DOHH2 (cell line): ENCODE measurements at regions not wholly inside any gene's neighbourhood (a gene's known extent, or its start where the extent isn't known, plus 50 kb on each side); places are given as distances from the start of the nearest gene placed in this dataset.

Source experiments
- CTCF ChIP-seq: fragments of 200-600 bp; sonication (generic); IDR thresholded peaks from one replicate; pipeline ENCODE4 v1.5.1; 2014; ENCODE audit warnings: antibody characterized with exemption, mild to moderate bottlenecking, low read depth, low read length; ENCODE audit not compliant: poor library complexity, severe bottlenecking
- EZH2phosphoT487 ChIP-seq: fragments of 200-600 bp; sonication (generic); IDR thresholded peaks from 2 replicates; pipeline ENCODE4 v1.6.1; 2017; ENCODE audit warnings: borderline replicate concordance, mild to moderate bottlenecking, antibody characterized with exemption, low read length, moderate library complexity, mixed read lengths

- TF ChIP-seq CTCF = no peak
- TF ChIP-seq EZH2phosphoT487 = no peak
Observed at GRCh38 chr5:2840372-2840915, 89.0 kb upstream of the IRX2 start.
